HL-60 (cell line): ENCODE measurements at regions not wholly inside any gene's neighbourhood (a gene's known extent, or its start where the extent isn't known, plus 50 kb on each side); places are given as distances from the start of the nearest gene placed in this dataset.

Source experiments
- DNase-seq, 2 experiments: peaks; one replicate each; pipeline ENCODE4 v3.0.0-alpha.2; 2010 to 2020; ENCODE audit warnings: low read depth in 1 of 2, low spot score in 1 of 2
- H3K27ac ChIP-seq: fragments of 250-450 bp; sonication (Bioruptor Pico); replicated peaks from 2 replicates; pipeline ENCODE4 v1.5.1; 2020; ENCODE audit warnings: mild to moderate bottlenecking, moderate library complexity
- H3K27me3 ChIP-seq: fragments of 250-450 bp; sonication (Bioruptor Pico); 2 replicates; pipeline ENCODE4 v1.5.1; 2021; ENCODE audit warnings: mild to moderate bottlenecking, moderate library complexity; ENCODE audit not compliant: insufficient read depth, poor library complexity, severe bottlenecking
- H3K4me3 ChIP-seq: replicated peaks from 2 replicates; pipeline ENCODE4 v1.5.1; 2011; ENCODE audit warnings: mild to moderate bottlenecking, control low read depth, low read length; ENCODE audit not compliant: insufficient read depth
- CTCF ChIP-seq: IDR thresholded peaks from one replicate; pipeline ENCODE4 v1.5.1; 2011; ENCODE audit warnings: low read length, control low read depth, inconsistent platforms; ENCODE audit not compliant: insufficient read depth
- GABPA ChIP-seq: IDR thresholded peaks from 2 replicates; pipeline ENCODE4 v1.6.1; 2012; ENCODE audit warnings: low read depth
- POLR2AphosphoS5 ChIP-seq: IDR thresholded peaks from 2 replicates; pipeline ENCODE4 v1.6.1; 2012; ENCODE audit warnings: low read depth
- REST ChIP-seq: IDR thresholded peaks from 2 replicates; pipeline ENCODE4 v1.6.1; 2012; ENCODE audit warnings: low read depth; ENCODE audit not compliant: insufficient replicate concordance
- SPI1 ChIP-seq: IDR thresholded peaks from 2 replicates; pipeline ENCODE4 v1.6.1; 2012; ENCODE audit warnings: low read depth, mild to moderate bottlenecking, borderline replicate concordance

- DNase-seq: no peak
- no peaks in the 10 kb centered on the region for H3K27me3 ChIP-seq
- H3K4me3 ChIP-seq: no peak overlapping the region
- H3K27ac ChIP-seq: no peak overlapping the region
- TF ChIP-seq SPI1 (no peak), REST (no peak), CTCF (no peak), GABPA (no peak), POLR2AphosphoS5 (no peak)
Measured at GRCh38 chr20:11364736-11365135, 553.0 kb upstream of the BTBD3 start.

GRCh38 chr20:11366660-11367059 is 551.0 kb upstream of the BTBD3 start:
- Histone ChIP-seq H3K27me3 (no peaks in the 10 kb centered on the region), H3K4me3 (no peak overlapping the region), H3K27ac (no peak overlapping the region)
- TF ChIP-seq GABPA (no peak), REST (no peak), POLR2AphosphoS5 (no peak), CTCF (no peak), SPI1 (no peak)
- no peak for DNase-seq

GRCh38 chr20:11368499-11368898 is 549.2 kb upstream of the BTBD3 start:
- H3K27ac ChIP-seq: no peak overlapping the region
- H3K4me3 ChIP-seq: no peak overlapping the region
- DNase-seq: no peak
- no peak for TF ChIP-seq POLR2AphosphoS5
- TF ChIP-seq SPI1: no peak
- no peak for TF ChIP-seq REST
- no peak for TF ChIP-seq CTCF
- no peak for TF ChIP-seq GABPA
- no peaks in the 10 kb centered on the region for H3K27me3 ChIP-seq
